OCI-LY1 (cell line): ENCODE measurements at regions not wholly inside any gene's neighbourhood (a gene's known extent, or its start where the extent isn't known, plus 50 kb on each side); places are given as distances from the start of the nearest gene placed in this dataset.

Experiments
- H2AFZ ChIP-seq: fragments of 200-600 bp; sonication (generic), shearing (Covaris generic); 2 replicates; pipeline ENCODE4 v1.6.0; 2014; ENCODE audit warnings: antibody characterized with exemption, mild to moderate bottlenecking, low read length
- H3F3A ChIP-seq: fragments of 200-600 bp; sonication (generic), shearing (Covaris generic); 2 replicates; pipeline ENCODE4 v1.6.0; 2014; ENCODE audit warnings: mild to moderate bottlenecking, antibody characterized with exemption, low read length, moderate library complexity; ENCODE audit not compliant: insufficient read depth
- H3K27ac ChIP-seq: fragments of 200-600 bp; sonication (generic); 2 replicates; pipeline ENCODE4 v1.5.1; 2014; ENCODE audit warnings: low read length, mixed run types, mild to moderate bottlenecking, low read depth; ENCODE audit not compliant: poor library complexity, severe bottlenecking
- H3K27me3 ChIP-seq: fragments of 200-600 bp; sonication (generic); 2 replicates; pipeline ENCODE4 v1.6.0; 2014; ENCODE audit warnings: antibody characterized with exemption, mild to moderate bottlenecking, low read length, moderate library complexity; ENCODE audit not compliant: insufficient read depth
- H3K36me3 ChIP-seq: fragments of 200-600 bp; sonication (generic); 2 replicates; pipeline ENCODE4 v1.6.1; 2014; ENCODE audit warnings: mild to moderate bottlenecking, antibody characterized with exemption, low read length, moderate library complexity, mixed read lengths; ENCODE audit not compliant: insufficient read depth
- H3K4me1 ChIP-seq: fragments of 200-600 bp; sonication (generic); 2 replicates; pipeline ENCODE4 v1.5.1; 2014; ENCODE audit warnings: mild to moderate bottlenecking, low read length, moderate library complexity; ENCODE audit not compliant: insufficient read depth, severe bottlenecking
- H3K4me2 ChIP-seq: fragments of 200-600 bp; sonication (generic), shearing (Covaris generic); 2 replicates; pipeline ENCODE4 v1.6.1; 2014; ENCODE audit warnings: low read length
- H3K4me3 ChIP-seq: fragments of 200-600 bp; sonication (generic); 2 replicates; pipeline ENCODE4 v1.5.1; 2014; ENCODE audit warnings: low read length, low read depth, mild to moderate bottlenecking, mixed read lengths; ENCODE audit not compliant: poor library complexity, severe bottlenecking
- H3K79me2 ChIP-seq: fragments of 200-600 bp; shearing (Covaris generic); 2 replicates; pipeline ENCODE4 v1.6.1; 2016; ENCODE audit warnings: mixed run types, low read length, mixed read lengths; ENCODE audit not compliant: insufficient read depth
- H3K9ac ChIP-seq: fragments of 200-600 bp; sonication (generic), shearing (Covaris generic); 2 replicates; pipeline ENCODE4 v1.6.1; 2014; ENCODE audit warnings: mild to moderate bottlenecking, low read length, mixed read lengths
- H3K9me2 ChIP-seq: fragments of 200-600 bp; sonication (generic), shearing (Covaris generic); 2 replicates; pipeline ENCODE4 v1.6.1; 2014; ENCODE audit warnings: low read depth, mild to moderate bottlenecking, low read length, mixed read lengths
- H3K9me3 ChIP-seq: fragments of 200-600 bp; shearing (Covaris generic); 2 replicates; pipeline ENCODE4 v1.6.1; 2014; ENCODE audit warnings: low read length, mixed read lengths
- H4K20me1 ChIP-seq: fragments of 200-600 bp; sonication (generic), shearing (Covaris generic); 2 replicates; pipeline ENCODE4 v1.6.0; 2016; ENCODE audit warnings: mild to moderate bottlenecking, low read length; ENCODE audit not compliant: insufficient read depth
- EZH2 ChIP-seq: fragments of 200-600 bp; sonication (generic), shearing (Covaris generic); IDR thresholded peaks from 2 replicates; pipeline ENCODE4 v1.8.0; 2017; ENCODE audit warnings: borderline replicate concordance, mixed run types, mild to moderate bottlenecking, antibody characterized with exemption, low read length, moderate library complexity, mixed read lengths
- TF ChIP-seq, protein P1 (sequence below): fragments of 200-600 bp; sonication (generic), shearing (Covaris generic); IDR thresholded peaks from 2 replicates; pipeline ENCODE4 v1.5.1; 2017; ENCODE audit warnings: mild to moderate bottlenecking, antibody characterized with exemption, low read length, moderate library complexity, mixed read lengths

DNA sequence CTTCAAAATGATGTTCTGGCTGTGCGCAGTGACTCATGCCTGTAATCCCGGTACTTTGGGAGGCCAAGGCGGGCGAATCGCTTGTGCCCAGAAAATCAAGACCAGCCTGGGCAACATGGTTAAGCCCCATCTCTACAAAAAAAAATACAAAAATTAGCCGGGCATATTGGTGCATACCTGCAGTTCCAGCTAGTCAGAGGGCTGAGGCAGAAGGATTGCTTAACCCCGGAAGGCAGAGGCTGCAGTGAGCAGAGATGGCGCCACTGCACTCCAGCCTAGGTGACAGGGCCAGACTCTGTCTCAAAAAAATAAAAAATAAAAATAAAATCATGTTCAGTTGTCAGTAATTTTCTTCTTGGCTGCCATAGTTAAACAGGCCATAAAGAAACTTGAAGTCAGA, 245.9 kb upstream of the USP15 start:
- no peak overlapping the region for H3K4me2 ChIP-seq
- TF ChIP-seq, protein P1, sequence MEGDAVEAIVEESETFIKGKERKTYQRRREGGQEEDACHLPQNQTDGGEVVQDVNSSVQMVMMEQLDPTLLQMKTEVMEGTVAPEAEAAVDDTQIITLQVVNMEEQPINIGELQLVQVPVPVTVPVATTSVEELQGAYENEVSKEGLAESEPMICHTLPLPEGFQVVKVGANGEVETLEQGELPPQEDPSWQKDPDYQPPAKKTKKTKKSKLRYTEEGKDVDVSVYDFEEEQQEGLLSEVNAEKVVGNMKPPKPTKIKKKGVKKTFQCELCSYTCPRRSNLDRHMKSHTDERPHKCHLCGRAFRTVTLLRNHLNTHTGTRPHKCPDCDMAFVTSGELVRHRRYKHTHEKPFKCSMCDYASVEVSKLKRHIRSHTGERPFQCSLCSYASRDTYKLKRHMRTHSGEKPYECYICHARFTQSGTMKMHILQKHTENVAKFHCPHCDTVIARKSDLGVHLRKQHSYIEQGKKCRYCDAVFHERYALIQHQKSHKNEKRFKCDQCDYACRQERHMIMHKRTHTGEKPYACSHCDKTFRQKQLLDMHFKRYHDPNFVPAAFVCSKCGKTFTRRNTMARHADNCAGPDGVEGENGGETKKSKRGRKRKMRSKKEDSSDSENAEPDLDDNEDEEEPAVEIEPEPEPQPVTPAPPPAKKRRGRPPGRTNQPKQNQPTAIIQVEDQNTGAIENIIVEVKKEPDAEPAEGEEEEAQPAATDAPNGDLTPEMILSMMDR = no peak
- no peak for TF ChIP-seq EZH2

DNA sequence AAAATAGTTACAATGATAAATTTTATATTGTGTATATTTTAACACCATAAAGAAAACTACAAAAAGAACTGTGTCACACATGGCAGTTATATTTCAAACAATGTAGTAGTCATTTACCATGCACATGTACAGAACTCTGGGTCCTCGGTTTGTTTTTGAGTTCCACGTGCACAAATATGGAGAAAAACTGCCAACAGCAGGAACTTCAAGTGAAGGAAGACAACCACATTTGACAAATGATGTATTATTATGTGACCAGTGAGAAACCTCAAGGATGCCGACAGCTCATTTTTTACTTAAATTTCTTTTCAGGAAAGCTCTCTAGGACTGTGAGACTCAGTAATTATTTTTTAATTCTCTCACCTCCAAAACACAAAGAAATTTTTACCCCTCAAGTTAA, 244.2 kb upstream of the USP15 start:
- Histone ChIP-seq H3K9me3 (no peaks in the 10 kb centered on the region), H3K4me1 (no peaks in the 10 kb centered on the region), H3F3A (no peaks in the 10 kb centered on the region), H3K4me3 (no peak overlapping the region), H3K9ac (no peak overlapping the region), H3K36me3 (no peaks in the 10 kb centered on the region), H3K9me2 (no peaks in the 10 kb centered on the region), H3K27me3 (no peaks in the 10 kb centered on the region), H3K79me2 (no peaks in the 10 kb centered on the region), H2AFZ (no peak overlapping the region), H3K4me2 (no peak overlapping the region), H3K27ac (no peak overlapping the region), H4K20me1 (no peaks in the 10 kb centered on the region)
- TF ChIP-seq EZH2 = no peak
- TF ChIP-seq, protein P1 = no peak

More for the DNA sequence above, 245.9 kb upstream of the USP15 start:
- Histone ChIP-seq H3K9ac (no peak overlapping the region), H3K9me2 (no peaks in the 10 kb centered on the region), H3K27me3 (no peaks in the 10 kb centered on the region), H3K36me3 (no peaks in the 10 kb centered on the region), H3K4me1 (no peaks in the 10 kb centered on the region), H3K79me2 (no peaks in the 10 kb centered on the region), H2AFZ (no peak overlapping the region), H3F3A (no peaks in the 10 kb centered on the region), H4K20me1 (no peaks in the 10 kb centered on the region), H3K27ac (no peak overlapping the region), H3K9me3 (no peaks in the 10 kb centered on the region), H3K4me3 (no peak overlapping the region)

DNA sequence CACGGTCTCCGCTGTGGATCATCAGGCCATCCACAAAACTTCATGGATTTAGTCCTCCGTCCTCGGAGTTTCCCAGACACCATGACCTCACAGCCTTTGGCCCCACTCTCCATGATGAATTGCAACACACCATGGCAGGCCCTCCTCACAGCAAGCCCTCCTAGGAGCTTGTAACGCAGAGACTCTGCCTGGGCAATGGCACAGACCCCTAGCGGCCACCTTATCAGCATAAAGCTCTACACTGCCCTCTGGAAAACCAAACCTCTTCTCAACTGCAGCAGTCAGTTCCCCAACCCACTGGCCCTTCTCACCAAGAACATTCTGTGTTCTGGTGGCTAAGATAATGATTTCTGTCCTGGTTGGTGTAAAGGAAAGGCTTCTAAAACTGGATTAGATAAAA, 238.4 kb upstream of the USP15 start:
- no peaks in the 10 kb centered on the region for H3K4me1 ChIP-seq
- no peak overlapping the region for H3K27ac ChIP-seq
- H2AFZ ChIP-seq = no peak overlapping the region
- no peaks in the 10 kb centered on the region for H4K20me1 ChIP-seq
- no peak overlapping the region for H3K4me3 ChIP-seq
- no peaks in the 10 kb centered on the region for H3K9me2 ChIP-seq
- no peak overlapping the region for H3K9ac ChIP-seq
- H3K4me2 ChIP-seq = no peak overlapping the region
- no peaks in the 10 kb centered on the region for H3K79me2 ChIP-seq
- TF ChIP-seq, protein P1 = peak; percentile 22
- no peak for TF ChIP-seq EZH2
- no peaks in the 10 kb centered on the region for H3K27me3 ChIP-seq
- H3K36me3 ChIP-seq = no peaks in the 10 kb centered on the region
- no peaks in the 10 kb centered on the region for H3K9me3 ChIP-seq
- no peaks in the 10 kb centered on the region for H3F3A ChIP-seq
